Heart right ventricle (tissue), 16 donors: ENCODE measurements at regions not wholly inside any gene's neighbourhood (a gene's known extent, or its start where the extent isn't known, plus 50 kb on each side); places are given as distances from the start of the nearest gene placed in this dataset.

ENCODE experiments used
- ATAC-seq, 8 donors: fragments of 200-7000 bp; cut with Tn5 transposase; one replicate each; pipeline ENCODE4 v1.9.1; 2020; ENCODE audit warnings: mild to moderate bottlenecking in 8 of 8, moderate library complexity in 8 of 8, moderate number of reproducible peaks in 1 of 8
- DNase-seq, 2 donors: peaks; one replicate each; pipeline ENCODE4 v3.0.0-alpha.2; 2020
- H3K27ac ChIP-seq, 10 donors: fragments of 200-600 bp; sonication (generic) in 2 of 10; one replicate each; pipeline versions ENCODE4 v1.5.0 to v1.8.0; 2020 to 2022; ENCODE audit warnings: mild to moderate bottlenecking in 3 of 10
- H3K27me3 ChIP-seq, 7 donors: fragments of 200-600 bp; one replicate each; pipeline ENCODE4 v1.8.0; 2021 to 2022; ENCODE audit warnings: mild to moderate bottlenecking in 2 of 7
- H3K36me3 ChIP-seq, 9 donors: fragments of 200-600 bp; sonication (generic) in 1 of 9; one replicate each; pipeline versions ENCODE4 v1.5.0 to v1.8.0; 2020 to 2022; ENCODE audit warnings: mild to moderate bottlenecking in 2 of 9
- H3K4me1 ChIP-seq, 9 donors: fragments of 200-600 bp; sonication (generic) in 1 of 9; one replicate each; pipeline versions ENCODE4 v1.5.0 to v1.8.0; 2020 to 2022; ENCODE audit warnings: mild to moderate bottlenecking in 4 of 9
- H3K4me3 ChIP-seq, 10 donors: fragments of 200-600 bp; sonication (generic) in 2 of 10; one replicate each; pipeline versions ENCODE4 v1.5.0 to v1.8.0; 2020 to 2022; ENCODE audit warnings: mild to moderate bottlenecking in 7 of 10, moderate library complexity in 2 of 10
- H3K9me3 ChIP-seq, 11 donors: fragments of 200-600 bp in 10 of 11; sonication (generic) in 2 of 11; one replicate each; pipeline versions ENCODE4 v1.5.0 to v1.8.0; 2013 to 2022; ENCODE audit warnings: mild to moderate bottlenecking in 2 of 11, control low read depth in 1 of 11, moderate library complexity in 1 of 11
- WGBS, 2 donors: extraction: QIAGEN DNeasy Blood & Tissue Kit; methylation state at CpG; one replicate each; pipeline ENCODE4 v1.1.7; 2013; ENCODE audit warnings: inconsistent platforms in 1 of 2; 5-methylcytosine and 5-hydroxymethylcytosine counted together
- intact Hi-C, 10 donors: fragments of 100-400 bp; cut with DNase I; formaldehyde crosslinking; loops; one replicate each; pipeline versions ENCODE4 v1.11.1 to v1.14.2; 2022
- TF ChIP-seq, protein P1 (sequence below), 9 donors: fragments of 200-600 bp; sonication (generic) in 2 of 9; IDR thresholded peaks; one replicate each; pipeline versions ENCODE4 v1.5.0 to v1.8.0; 2021 to 2022; ENCODE audit warnings: antibody characterized with exemption in 9 of 9, mild to moderate bottlenecking in 5 of 9, moderate library complexity in 1 of 9
- donor health status: Arrhythmogenic right ventricular cardiomyopathy.
- donor health status: ischemic (EF 13 %, LVEDD 7.1; RV severe dilation, severe dysfunction).
- donor health status: healthy with polysubstance abuse.
- donor health status: DM: no; HTN: yes; CAD: no.
- donor health status: DM: no; HTN: no; CAD: no.
- donor health status: ischemic (EF 25% LVEDD 6.9; RV normal size, moderate dysfunction).
- donor health status: ischemic (EF 25% LVEDD 5.7; RV mildly dilated, moderate dysfunction).
- donor health status: healthy.
- donor health status: DM: yes; HTN: yes; CAD: no.
- donor health status: Ischemic cardiomyopathy.
- donor health status: ischemic (EF 35%, LVEDD 5.7; RV mildly dilated, moderate dysfunction).
- donor health status: nonischemic (EF 11% LVEDD 7.7; RV severe dilation, severe dysfunction).
- donor health status: DM: yes; HTN: yes; CAD: no.
- donor health status: PGD.
- donor health status: ischemic (EF 29% LVEDD 5.4; RV normal size, mild dysfunction).
- donor health status: nonischemic (EF 23%, LVEDD 6.1; RV moderate dilation, normal function).

DNA sequence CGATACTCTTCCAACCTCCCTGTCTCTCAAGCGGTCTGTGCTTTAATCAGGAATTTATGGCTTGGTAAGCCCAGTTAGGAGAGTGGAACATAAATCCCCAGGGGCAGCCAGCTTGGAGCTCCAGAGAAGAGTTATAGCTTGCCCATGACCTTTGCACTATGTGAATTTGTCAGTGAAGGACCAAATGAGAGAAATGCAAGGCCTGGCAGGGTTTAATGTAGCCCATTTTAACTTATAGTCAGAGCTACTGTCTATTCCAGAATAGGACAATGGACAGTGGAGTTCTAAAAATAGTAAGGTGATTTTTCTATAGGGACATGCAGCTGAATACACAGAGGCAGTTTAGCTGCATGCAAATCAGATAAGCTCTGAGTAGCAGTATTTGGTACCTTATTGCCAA, 142.6 kb upstream of the CAV2 start:
- Histone ChIP-seq H3K4me3 (no peak overlapping the region), H3K27ac (peak overlapping the region; percentile 60 to 94 (median 86)), H3K4me1 (peaks cover 12 to 80% (median 61%) of the 10 kb centered on the region in 9 donors), H3K9me3 (peaks cover 0 to 5% (median 0%) of the 10 kb centered on the region in 11 donors), H3K27me3 (no peaks in the 10 kb centered on the region), H3K36me3 (no peaks in the 10 kb centered on the region)
- DNase-seq (no peak), ATAC-seq (no peak)
- WGBS, 2 donors = 50 to 54% methylated on average over 2 of the region's 2 CpGs
- TF ChIP-seq, protein P1, sequence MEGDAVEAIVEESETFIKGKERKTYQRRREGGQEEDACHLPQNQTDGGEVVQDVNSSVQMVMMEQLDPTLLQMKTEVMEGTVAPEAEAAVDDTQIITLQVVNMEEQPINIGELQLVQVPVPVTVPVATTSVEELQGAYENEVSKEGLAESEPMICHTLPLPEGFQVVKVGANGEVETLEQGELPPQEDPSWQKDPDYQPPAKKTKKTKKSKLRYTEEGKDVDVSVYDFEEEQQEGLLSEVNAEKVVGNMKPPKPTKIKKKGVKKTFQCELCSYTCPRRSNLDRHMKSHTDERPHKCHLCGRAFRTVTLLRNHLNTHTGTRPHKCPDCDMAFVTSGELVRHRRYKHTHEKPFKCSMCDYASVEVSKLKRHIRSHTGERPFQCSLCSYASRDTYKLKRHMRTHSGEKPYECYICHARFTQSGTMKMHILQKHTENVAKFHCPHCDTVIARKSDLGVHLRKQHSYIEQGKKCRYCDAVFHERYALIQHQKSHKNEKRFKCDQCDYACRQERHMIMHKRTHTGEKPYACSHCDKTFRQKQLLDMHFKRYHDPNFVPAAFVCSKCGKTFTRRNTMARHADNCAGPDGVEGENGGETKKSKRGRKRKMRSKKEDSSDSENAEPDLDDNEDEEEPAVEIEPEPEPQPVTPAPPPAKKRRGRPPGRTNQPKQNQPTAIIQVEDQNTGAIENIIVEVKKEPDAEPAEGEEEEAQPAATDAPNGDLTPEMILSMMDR (IDR thresholded peaks at IDR 0.05) = no peak
- intact Hi-C loops = loop anchor here in 8 of 10 donors (5.0 to 10.0 kb wide), 10 partner anchors 85 to 228 kb away; partner anchors contain the start of genes CAV1 (in 4 of the 8) and CAV2 (in 2 of the 8)

DNA sequence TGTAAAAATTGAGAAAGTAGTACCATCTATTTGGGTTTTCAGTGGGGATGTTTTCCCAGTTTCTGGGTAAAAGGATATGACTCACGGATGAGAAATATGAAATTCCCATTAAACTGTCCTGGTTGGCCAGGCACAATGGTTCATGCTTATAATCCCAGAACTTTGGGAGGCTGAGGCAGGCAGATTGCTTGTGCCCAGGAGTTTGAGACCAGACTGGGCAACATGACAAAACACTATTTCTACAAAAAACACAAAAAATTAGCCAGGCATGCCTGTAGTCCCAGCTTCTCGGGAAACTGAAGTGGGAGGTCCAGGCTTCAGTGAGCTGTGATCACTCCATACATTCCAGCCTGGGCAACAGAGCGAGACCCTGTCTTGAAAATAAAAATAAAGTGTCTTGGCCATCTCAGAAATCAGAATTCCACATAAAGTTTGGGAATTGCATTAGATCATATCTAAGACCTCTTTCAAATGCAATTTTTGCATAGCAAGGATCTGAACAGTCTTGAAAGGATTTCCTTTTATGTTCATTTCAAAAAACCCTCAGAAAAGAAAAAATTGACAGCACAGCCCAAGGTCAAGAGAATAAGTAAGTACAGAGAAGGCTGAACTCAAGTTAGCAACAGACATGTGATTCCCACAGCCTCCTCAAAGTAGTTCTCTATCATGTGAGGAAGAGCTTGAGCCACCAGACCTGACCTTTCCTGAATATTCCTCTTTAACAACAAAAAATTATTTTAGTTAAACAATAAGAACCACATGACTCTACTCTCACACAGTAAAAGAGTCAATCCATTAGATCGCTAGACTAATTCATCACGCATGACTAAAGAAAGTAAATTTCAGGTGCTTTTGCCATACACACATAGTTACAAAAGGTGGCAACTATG, 141.5 kb upstream of the CAV2 start:
- Histone ChIP-seq H3K9me3 (peaks cover 0 to 5% (median 0%) of the 10 kb centered on the region in 11 donors), H3K27me3 (no peaks in the 10 kb centered on the region), H3K27ac (peak overlapping the region; percentile 60 to 94 (median 86)), H3K4me1 (peaks cover 12 to 72% (median 58%) of the 10 kb centered on the region in 9 donors), H3K36me3 (no peaks in the 10 kb centered on the region), H3K4me3 (no peak overlapping the region)
- no peak for ATAC-seq
- TF ChIP-seq, protein P1 (IDR thresholded peaks at IDR 0.05) = no peak
- 71 to 77% methylated on average over 5 of the region's 5 CpGs for WGBS, 2 donors
- DNase-seq = no peak
- intact Hi-C loops = loop anchor here in 8 of 10 donors (1.0 to 10.0 kb wide), 11 partner anchors 84 to 227 kb away; partner anchors contain the start of genes CAV1 (in 4 of the 8) and CAV2 (in 2 of the 8)

DNA sequence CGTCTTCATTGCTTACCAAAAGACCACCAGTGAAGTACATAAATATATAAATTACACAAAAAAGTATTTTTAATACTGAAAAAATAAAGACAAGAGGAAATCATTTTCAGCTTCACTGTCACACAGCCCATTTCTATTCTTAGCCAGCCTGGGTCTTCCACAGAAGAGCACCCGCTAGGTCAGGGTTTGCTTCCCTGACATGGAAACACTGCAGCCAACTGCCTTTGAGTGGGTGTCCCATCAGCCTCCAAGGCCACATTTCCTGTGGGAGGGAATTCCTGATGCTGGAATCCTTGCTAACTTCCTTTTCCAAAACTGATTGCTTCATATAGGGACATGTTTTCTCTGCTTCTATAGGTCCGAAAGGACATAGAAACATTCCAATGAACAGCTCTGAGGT, 137.8 kb upstream of the CAV2 start:
- Histone ChIP-seq H3K27me3 (no peaks in the 10 kb centered on the region), H3K27ac (peak overlapping the region in 1 of 10 donors; percentile 19), H3K4me1 (peaks cover 6 to 34% (median 22%) of the 10 kb centered on the region in 9 donors), H3K9me3 (peaks cover 0 to 5% (median 0%) of the 10 kb centered on the region in 11 donors), H3K36me3 (no peaks in the 10 kb centered on the region), H3K4me3 (no peak overlapping the region)
- no peak for ATAC-seq
- WGBS, 2 donors = 83 to 84% methylated on average over 3 of the region's 3 CpGs
- no peak for DNase-seq
- intact Hi-C loops = no loop called here
- TF ChIP-seq, protein P1 (IDR thresholded peaks at IDR 0.05) = no peak

DNA sequence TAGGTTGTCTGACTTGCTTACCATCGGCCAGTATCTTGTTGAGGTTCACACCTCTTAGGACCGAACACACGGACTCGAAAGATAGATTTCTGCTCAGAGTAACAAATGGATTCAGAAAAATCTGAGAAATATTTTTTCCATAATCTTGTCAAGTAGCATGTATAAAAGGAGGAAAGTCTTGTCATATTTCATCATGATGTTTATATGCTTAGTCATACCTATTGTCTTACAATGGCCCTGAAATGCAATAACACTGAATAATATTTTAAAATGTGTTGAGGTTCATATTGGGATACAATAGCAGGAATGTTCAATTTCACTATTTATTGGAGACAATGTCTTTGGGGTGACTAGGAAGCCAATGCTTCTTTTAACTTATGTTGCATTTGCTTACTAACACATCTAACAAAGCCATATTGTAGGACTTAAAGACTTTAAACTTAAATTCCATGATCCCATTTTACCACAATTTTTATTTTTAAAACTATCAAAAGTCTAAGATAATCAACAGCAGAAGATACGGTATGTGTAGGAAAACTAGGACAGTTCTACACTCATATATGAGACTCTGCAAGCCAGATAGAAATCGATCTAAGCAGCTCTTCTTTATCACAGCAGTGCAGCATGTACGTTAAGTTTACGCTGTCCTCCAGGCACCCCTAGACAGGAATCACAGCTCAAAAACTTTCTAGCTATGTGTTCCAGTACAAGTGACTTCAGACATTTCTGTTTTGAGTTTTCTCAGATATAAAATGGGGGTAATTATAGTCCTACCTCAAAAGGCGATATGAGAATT, 135.7 kb upstream of the CAV2 start:
- intact Hi-C loops = no loop called here
- ATAC-seq (no peak), DNase-seq (no peak)
- no peak overlapping the region for H3K4me3 ChIP-seq
- TF ChIP-seq, protein P1 (IDR thresholded peaks at IDR 0.05) = no peak
- peaks cover 0 to 14% (median 2%) of the 10 kb centered on the region in 9 donors for H3K4me1 ChIP-seq
- H3K27me3 ChIP-seq = no peaks in the 10 kb centered on the region
- peaks cover 0 to 5% (median 0%) of the 10 kb centered on the region in 11 donors for H3K9me3 ChIP-seq
- no peak overlapping the region for H3K27ac ChIP-seq
- WGBS, 2 donors = 96% methylated on average over 9 of the region's 9 CpGs
- H3K36me3 ChIP-seq = no peaks in the 10 kb centered on the region
